HG03520 (cell line): ENCODE measurements at regions not wholly inside any gene's neighbourhood (a gene's known extent, or its start where the extent isn't known, plus 50 kb on each side); places are given as distances from the start of the nearest gene placed in this dataset.
"Not testable (repeated sequence)": the region's sequence is repeated elsewhere in the genome, so short reads cannot be mapped to it uniquely, and the experiment has no call there.

Experiments used
- ATAC-seq: cut with Tn5 transposase; IDR thresholded peaks from one replicate; pipeline ENCODE4 v1.9.1; 2021; ENCODE audit warnings: mild to moderate bottlenecking, moderate library complexity; ENCODE audit not compliant: unreplicated experiment

DNA sequence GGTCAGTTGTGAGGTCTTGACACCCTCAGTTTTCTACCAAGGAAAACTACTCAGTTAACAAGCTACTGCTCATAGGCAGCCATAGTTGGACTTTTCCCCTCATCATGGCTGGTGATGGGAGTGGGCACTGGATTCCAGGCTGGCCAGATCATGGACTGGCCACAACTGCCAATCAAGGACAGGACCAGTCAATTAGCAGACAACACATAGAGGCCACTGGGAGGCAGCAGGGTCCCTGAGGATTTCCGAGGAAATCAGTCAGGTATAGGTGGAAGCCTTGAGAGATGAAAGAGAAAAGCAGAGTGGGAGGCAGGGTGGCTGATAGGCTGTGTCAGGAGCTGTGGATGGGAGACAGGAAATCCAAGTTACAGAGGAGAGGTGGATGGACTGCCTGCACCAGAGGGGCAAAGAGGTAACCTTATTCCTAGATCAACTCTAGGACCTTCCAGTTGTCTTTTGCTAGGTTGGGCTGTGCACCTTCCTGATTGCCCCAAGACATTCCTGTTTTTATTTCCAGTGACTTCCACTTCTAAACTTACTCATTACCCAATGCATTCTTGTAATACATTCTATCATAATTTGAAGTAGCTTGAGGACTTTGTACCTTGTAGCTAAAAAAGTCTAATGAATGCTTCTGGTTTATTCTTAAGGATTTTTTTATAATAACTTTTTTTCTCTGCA is 361.8 kb downstream of the KCNRG start:
- no peak for ATAC-seq

DNA sequence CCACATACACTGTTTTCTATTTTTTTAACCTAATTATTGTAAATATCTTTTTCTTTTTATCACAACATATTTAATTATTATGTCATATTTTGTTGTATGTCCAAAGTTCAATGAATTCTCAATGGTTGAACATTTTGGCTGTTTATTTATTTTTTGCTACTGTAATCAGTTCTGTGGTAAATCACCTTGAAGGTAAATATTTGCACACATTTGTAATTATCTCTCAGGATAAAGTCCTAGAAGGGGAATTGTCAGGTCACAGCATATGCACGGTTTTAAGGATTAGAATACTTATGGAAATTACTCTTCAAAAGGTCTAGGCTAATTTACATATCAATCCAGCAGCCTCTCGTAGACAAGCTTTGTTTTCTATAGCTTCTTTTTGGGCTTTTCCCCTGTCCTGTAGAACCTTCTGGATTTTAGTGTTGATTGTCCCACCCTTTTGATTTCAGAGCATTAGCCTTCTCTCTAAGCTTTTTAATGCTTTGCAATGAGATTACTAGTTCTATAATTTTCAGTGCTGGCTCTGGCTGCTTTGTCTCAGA is 362.6 kb downstream of the KCNRG start:
- no peak for ATAC-seq

DNA sequence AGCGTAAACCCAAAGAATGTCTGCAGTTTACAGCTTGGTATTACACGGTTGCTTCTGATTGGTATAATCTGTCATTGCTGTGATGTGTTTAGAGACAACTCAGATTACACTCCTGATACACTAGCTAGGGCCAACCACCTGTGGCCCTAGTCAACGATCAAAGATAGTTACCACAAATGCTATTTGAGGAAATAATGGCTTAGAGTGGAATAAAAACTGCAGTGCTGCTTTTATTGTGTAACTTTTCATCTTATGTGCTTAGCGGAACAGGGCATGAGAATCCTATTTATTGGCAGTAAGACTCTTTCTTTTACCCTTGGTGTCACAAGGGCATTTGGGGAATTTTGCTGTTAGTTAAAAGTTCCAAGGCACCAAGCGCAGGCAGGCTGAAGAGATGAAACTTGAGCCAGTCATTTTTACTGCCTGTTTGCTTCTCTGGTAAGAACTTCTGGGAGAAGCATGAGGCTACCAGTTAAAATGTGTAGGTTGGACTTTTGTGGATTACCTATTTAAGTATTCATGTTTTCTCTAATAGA is 363.3 kb downstream of the KCNRG start:
- ATAC-seq = no peak

DNA sequence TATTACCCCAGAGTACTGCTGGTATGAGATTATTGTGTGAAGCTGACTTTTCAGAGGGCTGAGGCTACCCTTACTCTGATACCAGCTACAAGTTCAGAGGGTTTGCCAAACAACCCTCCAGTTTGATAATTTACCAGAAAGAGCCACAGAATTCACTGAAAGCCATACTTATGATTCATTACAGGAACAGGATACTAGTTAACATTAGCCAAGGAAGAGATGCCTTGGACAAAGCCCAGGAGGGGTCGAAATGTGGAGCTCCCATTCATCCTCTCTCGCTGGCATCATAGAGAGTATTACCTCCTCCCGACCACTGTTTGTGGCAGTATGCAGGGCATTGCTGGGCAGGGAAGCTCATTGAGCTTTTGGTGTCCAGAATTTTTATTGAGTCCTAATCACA is 364.3 kb downstream of the KCNRG start:
- ATAC-seq = no peak

DNA sequence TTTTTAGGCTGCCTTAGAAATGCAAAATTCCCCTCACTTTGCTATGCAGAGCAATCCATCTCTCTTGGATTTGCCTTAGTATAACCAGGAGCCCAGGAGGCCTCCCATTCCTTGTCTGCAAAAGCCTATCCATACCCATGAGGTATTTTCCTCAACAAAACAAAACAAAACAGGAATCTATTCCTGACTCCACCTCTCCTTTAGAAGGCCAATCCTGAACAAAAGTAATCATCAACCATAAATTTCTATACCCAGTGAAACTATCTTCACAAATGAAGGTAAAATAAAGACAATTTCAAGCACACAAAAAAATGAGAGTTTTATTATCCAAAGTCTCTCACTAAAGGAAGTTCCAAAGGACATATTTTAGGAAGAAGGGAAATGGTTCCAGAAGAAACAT is 365.7 kb downstream of the KCNRG start:
- no peak for ATAC-seq

- no peak for ATAC-seq
These were observed 367.3 kb downstream of the KCNRG start for GRCh38 chr13:50382511-50382910.

DNA sequence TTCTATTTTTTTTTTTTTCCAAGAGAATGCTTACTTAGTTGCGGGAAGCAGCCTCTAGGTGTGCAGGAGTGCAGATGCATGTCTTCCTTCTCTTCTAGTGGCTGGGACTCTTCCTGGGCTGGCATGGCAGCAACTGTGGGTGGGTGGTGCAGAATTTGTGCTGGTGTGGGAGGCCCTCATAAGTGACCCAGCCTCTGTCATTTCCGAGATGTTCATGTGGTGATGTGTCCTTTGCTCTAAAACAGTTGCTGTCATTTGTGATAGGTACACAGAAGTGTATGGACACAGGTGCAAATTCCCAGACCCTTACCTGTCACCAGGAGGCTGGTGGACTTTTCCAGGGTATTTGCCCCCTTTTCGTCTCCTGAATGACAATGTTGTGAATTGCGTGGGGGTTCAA is 367.7 kb downstream of the KCNRG start:
- ATAC-seq = no peak

DNA sequence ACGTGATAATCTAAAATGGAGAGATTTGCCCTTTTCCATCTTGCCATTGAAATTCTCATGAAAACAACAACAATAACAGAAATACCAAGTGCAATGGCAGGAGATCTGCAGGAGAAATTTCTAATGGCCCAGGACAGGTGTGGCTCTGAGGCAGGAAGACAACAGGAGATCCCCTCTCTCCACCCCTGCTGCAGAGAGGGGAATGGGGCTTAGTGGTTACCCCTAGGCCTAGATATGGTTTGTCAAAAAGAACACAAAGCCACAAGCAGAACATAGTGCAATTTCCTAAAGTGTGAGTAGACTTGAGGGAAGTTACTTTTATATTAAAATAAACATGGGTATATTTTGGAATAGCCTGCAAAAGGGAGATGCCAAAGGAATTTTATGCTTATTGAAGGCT is 369.5 kb downstream of the KCNRG start:
- ATAC-seq = no peak

GRCh38 chr13:50386541-50387050 is 371.4 kb downstream of the KCNRG start:
- ATAC-seq = no peak

DNA sequence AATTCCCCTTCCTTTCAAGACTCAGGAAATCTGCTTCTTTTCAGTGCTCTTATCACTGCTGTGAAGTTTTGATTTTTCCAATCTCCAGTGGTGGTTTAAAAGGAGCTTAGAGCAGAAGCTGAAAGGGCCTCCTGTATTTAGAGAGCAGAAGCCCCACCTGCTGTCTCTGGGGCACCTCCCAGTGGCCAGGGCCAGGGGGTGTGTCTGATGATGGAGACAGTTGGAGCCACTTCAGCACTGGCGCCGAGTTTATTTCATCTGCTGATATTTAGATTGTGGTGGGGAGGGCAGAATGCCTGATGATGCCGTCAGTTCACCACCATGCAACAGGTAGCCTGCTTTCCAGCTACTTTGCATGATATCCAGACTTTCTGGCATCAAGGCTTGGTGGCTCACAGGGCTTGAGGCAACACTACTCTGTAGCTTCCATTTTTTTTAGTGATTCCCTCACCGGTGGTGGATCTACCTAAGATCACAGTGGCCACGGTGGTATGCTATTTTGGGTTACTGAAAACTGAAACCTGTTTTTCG is 371.9 kb downstream of the KCNRG start:
- ATAC-seq = no peak

- no peak for ATAC-seq
These were observed 373.2 kb downstream of the KCNRG start for GRCh38 chr13:50388481-50388880.

- no peak for ATAC-seq
These were observed 374.5 kb downstream of the KCNRG start for GRCh38 chr13:50389726-50390125.

- ATAC-seq = no peak
These were observed 375.4 kb downstream of the KCNRG start for GRCh38 chr13:50390503-50391248.

GRCh38 chr13:50392977-50393376 is 377.7 kb downstream of the KCNRG start:
- no peak for ATAC-seq

GRCh38 chr13:50393628-50394027 is 378.4 kb downstream of the KCNRG start:
- no peak for ATAC-seq

DNA sequence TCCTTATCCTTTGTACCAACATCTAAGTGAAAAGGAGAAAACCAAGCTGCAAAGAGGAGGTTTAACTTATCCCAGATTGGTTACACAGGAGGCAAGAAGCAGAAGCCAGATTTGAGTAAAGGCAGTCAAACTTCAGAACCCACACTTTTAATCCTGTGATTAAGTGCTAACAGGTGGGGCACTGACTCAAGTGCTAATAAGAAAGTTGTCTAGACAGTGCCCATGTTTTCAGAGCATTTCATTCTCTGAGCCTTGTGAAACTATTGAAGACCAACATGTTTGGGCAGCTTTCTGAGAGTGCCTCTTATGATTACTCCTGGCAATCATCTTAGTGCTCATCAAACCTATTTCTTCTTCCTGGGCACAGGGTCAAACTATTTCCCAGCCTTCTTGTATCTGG is 380.8 kb downstream of the KCNRG start:
- no peak for ATAC-seq

DNA sequence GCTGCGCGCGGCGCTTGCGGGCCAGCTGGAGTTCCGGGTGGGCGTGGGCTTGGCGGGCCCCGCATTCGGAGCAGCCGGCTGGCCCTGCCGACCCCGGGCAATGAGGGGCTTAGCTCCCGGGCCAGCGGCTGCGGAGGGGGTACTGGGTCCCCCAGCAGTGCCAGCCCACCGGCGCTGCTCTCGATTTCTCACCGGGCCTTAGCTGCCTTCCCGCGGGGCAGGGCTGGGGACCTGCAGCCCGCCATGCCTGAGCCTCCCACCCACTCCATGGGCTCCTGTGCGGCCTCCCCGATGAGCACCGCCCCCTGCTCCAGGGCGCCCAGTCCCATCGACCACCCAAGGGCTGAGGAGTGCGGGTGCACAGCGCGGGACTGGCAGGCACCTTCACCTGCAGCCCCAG is 381.4 kb downstream of the KCNRG start:
- not testable (repeated sequence) for ATAC-seq

DNA sequence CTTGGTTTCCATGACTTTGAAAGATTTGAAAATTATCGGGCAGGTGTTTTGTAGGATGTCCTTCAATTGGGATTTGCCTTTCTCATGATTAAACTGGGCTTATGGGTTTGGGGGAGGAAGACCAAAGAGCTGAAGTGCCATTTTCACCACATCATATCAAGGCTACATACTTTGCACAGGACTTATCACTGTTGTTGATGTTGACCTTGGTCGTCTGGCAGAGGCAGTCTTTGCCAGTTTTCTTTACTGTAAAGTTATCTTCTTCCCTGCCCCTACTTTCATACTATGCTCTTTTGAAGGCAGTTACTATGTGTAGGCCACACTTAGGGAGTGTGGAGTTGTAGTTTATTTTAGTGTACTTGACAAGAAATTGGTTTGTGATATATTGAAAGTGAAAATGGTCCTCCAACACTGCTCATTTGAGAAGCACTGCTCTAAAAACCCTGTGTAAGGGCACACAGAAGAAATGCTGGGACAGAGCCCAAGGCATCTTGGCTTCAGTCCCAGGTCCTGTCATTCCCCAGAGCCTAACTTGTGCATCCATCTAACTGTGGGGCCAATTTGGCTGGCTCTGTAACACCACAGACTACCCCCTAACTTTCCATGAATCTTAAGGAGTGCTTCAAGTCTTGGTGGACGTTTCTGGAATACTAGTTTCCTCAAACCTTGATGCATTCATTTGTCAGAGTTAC is 384.9 kb downstream of the KCNRG start:
- ATAC-seq = no peak

DNA sequence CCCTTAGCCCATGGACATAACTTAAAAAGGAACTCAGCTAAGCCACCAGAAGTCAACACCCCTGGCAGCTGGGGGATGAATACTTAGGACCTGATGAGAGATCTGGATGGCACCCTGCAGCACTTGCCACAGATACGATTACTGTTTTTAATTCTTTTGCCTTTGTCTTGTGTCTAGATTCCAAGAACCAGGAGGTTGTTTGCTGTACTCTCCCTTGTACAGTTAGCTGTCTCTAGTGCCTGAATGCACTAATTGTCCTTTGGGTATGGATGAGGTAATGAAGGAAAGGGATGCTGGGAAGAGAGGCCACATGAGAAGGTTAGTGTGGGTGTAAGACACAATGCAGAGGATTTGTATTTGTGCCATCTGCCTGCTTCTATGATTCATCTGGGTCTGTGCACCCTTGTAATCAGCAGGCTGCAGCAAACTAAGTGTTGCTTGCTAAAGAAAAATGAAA is 385.8 kb downstream of the KCNRG start:
- no peak for ATAC-seq

DNA sequence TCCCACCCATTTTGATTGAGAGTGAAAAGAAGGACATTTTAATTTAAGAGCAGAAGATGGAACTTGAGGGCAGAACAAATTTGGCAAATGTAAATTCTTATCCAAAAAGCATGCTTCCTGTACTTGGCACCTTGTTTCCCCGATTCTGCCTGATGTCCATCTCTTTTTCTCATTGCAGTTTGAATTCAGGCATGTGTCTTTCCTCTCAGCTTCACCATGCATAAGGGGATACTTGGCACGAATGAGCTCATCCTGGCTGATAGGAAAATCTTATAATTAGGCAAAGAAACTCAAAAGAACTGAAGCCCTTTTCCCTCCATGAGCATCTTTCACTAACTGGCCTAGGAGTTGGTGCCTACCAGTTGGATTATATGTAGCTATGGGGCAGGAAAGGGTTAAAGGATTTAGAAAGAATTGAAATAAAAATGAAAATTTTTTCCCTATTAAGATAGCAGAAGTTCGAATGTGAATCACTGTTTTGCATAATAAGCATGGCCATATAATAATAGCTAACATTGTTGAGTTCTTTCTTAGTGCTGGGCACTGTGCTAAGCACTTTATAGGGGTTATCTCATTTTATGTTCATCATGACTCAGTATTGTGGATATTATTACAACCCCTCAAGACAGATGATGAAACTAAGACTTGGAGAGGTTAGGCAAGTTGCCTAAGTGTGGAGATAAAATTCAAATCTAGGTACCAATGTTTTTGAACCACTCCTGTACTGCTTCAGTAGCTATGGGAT is 386.6 kb downstream of the KCNRG start:
- no peak for ATAC-seq
